ENCODE measurements at regions not wholly inside any gene's neighbourhood (a gene's known extent, or its start where the extent isn't known, plus 50 kb on each side); places are given as distances from the start of the nearest gene placed in this dataset.

GRCh38 chr18:56257205-56257604 is 381.2 kb downstream of the TXNL1 start:
- TF ChIP-seq GATA2 (IDR thresholded peaks at IDR 0.05; ENCODE audit: low read depth, low read length) (no peak), GATA3 (IDR thresholded peaks at IDR 0.05; ENCODE audit: low read depth, low read length) (no peak)

DNA sequence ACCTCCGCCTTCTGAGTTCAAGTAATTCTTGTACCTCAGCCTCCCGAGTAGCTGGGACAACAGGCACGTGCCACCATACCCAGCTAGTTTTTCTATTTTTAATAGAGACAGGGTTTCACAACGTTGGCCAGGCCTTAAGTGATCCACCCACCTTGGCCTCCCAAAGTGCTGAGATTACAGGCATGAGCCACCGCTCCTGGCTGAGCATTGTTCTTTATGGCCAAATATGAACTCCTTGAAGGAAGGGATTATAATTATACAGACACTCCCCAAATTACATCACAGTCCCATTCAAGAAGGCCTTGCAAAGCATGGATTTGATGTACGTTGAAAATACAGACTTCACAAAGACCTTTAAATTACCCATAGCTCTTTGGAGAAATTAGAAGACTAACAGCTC is 381.7 kb downstream of the TXNL1 start:
- TF ChIP-seq GATA2 (IDR thresholded peaks at IDR 0.05; ENCODE audit: low read depth, low read length) (no peak), GATA3 (IDR thresholded peaks at IDR 0.05; ENCODE audit: low read depth, low read length) (no peak)

DNA sequence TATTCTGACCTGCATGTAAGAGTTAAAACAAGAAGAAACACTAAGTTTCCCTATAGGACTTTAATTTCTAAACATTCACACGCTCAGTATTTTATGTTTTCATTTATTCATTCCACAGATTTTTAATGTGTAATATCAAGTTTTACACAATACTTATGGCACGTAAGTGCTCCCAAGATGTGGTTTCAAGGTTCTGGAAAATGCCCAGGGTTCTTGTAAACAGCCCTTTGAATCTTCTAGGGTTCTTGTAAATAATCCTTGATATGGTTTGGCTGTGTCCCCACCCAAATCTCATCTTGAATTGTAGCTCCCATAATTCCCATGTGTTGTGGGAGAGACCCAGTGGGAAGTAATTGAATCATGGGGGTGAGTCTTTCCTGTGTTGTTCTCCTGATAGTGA is 383.0 kb downstream of the TXNL1 start:
- TF ChIP-seq GATA2 (IDR thresholded peaks at IDR 0.05; ENCODE audit: low read depth, low read length) (no peak), GATA3 (IDR thresholded peaks at IDR 0.05; ENCODE audit: low read depth, low read length) (no peak)

GRCh38 chr18:56252456-56252855 is 385.9 kb downstream of the TXNL1 start:
- TF ChIP-seq GATA3 (IDR thresholded peaks at IDR 0.05; ENCODE audit: low read depth, low read length) (no peak), GATA2 (IDR thresholded peaks at IDR 0.05; ENCODE audit: low read depth, low read length) (no peak)

GRCh38 chr18:56248610-56249235 is 389.7 kb downstream of the TXNL1 start:
- TF ChIP-seq GATA2 (IDR thresholded peaks at IDR 0.05; ENCODE audit: low read depth, low read length) (no peak), GATA3 (IDR thresholded peaks at IDR 0.05; ENCODE audit: low read depth, low read length) (no peak)

DNA sequence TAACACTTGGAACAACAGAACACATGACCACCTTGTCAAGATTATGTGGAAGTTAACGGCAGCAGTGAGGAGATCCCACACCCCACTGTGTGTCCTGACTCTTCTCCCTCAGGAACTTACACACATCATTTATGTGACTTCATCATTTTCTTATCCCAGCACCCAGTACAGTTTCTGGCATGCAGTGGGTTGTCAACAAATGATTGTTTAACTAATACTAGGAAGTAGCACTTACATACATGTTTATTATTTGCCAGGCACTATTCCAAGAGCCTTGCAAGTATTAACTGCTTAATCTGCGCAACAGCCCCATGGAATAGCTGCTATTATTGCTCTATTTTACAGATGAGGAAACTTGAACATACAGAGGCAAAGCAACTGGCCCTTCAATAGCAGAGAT is 391.5 kb downstream of the TXNL1 start:
- TF ChIP-seq GATA2 (IDR thresholded peaks at IDR 0.05; ENCODE audit: low read depth, low read length), result no peak

DNA sequence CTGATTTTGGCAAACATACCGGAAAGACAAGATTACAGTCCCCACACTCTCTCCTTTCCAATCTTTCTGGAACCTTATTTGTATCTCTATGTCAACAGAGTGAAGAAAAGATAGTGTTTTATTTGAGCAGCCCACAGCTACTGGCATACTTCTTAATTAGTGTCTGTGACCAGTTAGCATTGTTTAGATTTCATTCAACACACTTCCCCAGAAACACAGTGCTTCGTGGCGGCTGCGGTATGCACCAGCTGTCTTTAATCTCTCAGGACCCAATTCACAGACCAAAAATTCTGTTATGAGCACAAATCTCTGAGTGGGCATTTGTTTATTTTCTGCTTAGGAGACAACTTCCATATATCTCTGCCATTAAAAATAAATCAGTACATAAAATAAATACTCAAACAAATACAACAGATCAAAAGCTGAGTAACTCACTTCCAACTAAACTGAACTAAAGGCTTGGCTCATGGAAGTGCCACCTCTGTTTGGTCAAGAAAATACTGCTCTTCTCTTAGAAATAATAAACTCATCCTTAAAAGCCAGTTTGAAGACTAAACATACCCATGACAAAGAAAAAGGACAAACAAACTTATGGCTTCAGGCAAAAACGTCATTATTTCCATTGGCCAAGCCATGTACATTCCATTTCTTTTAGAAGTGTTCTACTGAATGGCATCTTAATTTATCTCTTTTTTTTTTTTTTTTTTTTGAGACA is 392.4 kb downstream of the TXNL1 start:
- peak; percentile 28; the same call in 1 of the 2 replicates for TF ChIP-seq GATA3 (IDR thresholded peaks at IDR 0.05; ENCODE audit: low read depth, low read length)
- 0 out of 2 replicates have a peak, but pooled peaks have one; percentile 26 for TF ChIP-seq GATA2 (IDR thresholded peaks at IDR 0.05; ENCODE audit: low read depth, low read length)

DNA sequence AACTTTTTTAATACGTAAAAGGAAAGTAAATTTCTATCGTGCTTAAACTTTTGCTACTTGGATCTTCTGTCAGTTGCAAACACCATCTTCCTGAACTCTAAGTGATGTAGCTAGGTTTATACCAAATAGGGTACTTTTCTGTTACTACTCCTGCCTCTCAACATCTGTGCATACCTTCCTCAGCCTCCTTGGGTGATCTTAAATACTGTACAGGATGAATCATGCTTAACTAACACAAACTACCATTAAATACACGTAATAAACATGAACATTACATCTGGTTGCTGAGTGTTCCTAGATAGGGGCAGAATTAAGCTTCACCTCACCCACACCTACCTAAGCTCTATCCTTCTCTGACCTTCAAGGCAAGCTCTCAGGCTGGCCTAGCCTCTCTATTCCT is 398.0 kb downstream of the TXNL1 start:
- TF ChIP-seq GATA3 (IDR thresholded peaks at IDR 0.05; ENCODE audit: low read depth, low read length) (no peak), GATA2 (IDR thresholded peaks at IDR 0.05; ENCODE audit: low read depth, low read length) (no peak)

DNA sequence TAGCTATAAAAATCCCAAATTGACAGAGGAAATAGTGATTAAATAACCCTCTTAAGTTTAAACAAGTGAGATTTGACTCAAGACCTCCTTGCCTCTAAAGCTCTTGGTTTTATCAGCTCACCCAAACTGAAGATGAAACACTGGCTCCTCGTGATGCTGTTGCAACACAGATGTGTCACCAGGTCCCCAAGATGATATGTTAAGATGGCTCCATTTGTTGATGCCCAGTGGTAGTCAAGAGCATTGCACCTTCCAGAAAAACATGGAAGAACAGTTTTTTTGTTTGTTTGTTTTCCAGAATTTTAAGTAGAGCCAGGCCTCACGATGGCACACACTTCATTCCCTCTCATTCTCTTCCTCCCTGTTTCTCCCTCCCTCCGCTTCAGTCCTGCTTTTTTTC is 399.8 kb downstream of the TXNL1 start:
- TF ChIP-seq GATA2 (IDR thresholded peaks at IDR 0.05; ENCODE audit: low read depth, low read length) (no peak), GATA3 (IDR thresholded peaks at IDR 0.05; ENCODE audit: low read depth, low read length) (no peak)

- TF ChIP-seq GATA2 (IDR thresholded peaks at IDR 0.05; ENCODE audit: low read depth, low read length) (no peak), GATA3 (IDR thresholded peaks at IDR 0.05; ENCODE audit: low read depth, low read length) (no peak)
Observed at GRCh38 chr18:56235481-56236013, 402.8 kb downstream of the TXNL1 start.

GRCh38 chr18:56235071-56235470 is 403.3 kb downstream of the TXNL1 start:
- TF ChIP-seq GATA2 (IDR thresholded peaks at IDR 0.05; ENCODE audit: low read depth, low read length) (no peak), GATA3 (IDR thresholded peaks at IDR 0.05; ENCODE audit: low read depth, low read length) (no peak)

DNA sequence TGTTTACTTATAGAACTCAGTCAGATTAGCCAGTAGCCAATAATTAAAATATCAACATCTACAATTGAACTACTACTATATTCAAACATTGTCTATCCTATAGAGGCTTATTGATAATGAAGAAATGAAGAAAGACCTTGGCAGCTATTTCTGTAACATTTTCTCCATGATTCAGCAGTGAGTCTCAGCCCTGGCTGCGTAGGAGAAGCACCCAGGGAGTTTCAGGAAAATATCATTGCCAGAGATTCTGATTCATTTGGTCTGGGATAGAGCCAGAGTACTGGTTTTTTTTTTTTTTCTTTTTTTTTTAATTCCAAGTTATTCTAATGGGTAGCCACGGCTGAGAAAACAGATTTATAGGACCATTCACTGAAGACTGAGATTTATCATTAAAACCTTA is 404.8 kb downstream of the TXNL1 start:
- TF ChIP-seq GATA3 (IDR thresholded peaks at IDR 0.05; ENCODE audit: low read depth, low read length), result no peak
- TF ChIP-seq GATA2 (IDR thresholded peaks at IDR 0.05; ENCODE audit: low read depth, low read length), result no peak

DNA sequence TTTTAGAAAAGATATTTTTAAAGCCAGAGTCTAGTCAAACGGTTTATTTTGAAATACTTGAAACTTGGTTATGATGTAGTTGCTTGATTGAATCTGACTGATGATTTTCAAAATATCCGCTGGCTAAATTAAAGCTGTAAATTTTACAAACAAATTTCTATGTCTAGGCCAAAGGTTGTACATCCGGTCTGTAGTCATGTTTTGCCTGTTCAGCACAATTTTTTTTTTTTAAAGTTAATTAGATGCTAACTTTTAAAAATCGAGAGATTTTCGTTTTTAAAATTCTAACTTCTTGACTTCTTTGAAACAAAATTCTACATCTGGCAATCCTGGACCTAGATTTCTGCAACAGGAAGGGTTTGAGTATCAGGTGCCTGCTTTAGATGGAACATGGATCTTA is 412.4 kb downstream of the TXNL1 start:
- no peak for TF ChIP-seq GATA2 (IDR thresholded peaks at IDR 0.05; ENCODE audit: low read depth, low read length)
- TF ChIP-seq GATA3 (IDR thresholded peaks at IDR 0.05; ENCODE audit: low read depth, low read length), result no peak

DNA sequence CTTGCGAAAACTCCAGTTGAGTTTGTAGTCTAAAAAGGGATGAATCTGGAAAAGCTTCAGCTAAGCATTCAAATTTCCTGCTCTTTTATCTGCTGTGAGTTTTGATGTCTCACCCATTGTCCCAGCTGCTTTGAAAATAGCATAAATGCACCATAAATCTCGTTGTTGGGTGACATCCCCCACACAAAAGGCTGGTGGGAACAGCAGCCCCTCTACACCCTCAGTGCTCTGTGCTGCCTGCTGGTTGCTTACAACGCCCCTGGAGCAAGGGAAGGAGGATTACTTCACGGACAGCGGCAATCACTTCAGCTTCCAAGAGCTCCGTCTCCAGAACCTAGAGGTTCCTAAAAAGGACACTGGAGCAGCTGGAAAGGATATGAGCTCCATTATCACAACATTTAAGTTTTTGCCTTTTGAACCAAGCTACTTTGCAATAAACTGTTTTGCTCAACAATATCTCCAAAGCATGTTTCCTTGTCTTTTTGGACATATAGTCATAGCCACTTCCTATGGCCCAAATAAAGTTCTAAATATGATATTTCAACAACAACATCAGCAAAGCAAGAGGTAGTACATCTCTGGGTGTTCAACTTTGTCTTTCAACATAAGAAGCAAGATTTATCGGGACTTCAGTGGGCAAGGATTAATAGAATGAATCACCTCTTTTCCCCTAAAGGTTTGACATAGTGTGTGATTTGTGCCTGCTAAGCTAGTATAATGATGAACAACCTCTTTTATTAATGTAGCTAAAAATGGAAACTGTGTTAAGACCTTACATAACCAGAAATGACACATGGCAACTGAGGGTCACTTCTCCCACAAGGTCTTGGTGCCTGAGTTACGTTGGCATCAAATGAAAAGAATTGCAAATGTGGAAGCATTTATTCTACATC is 413.5 kb downstream of the TXNL1 start:
- TF ChIP-seq GATA3 (IDR thresholded peaks at IDR 0.05; ENCODE audit: low read depth, low read length) (no peak), GATA2 (IDR thresholded peaks at IDR 0.05; ENCODE audit: low read depth, low read length) (no peak)

All from SH-SY5Y (cell line).